HG02642 (cell line): ENCODE measurements at regions not wholly inside any gene's neighbourhood (a gene's known extent, or its start where the extent isn't known, plus 50 kb on each side); places are given as distances from the start of the nearest gene placed in this dataset.
"Not testable (repeated sequence)": the region's sequence is repeated elsewhere in the genome, so short reads cannot be mapped to it uniquely, and the experiment has no call there.

Experiments
- ATAC-seq: cut with Tn5 transposase; IDR thresholded peaks from one replicate; pipeline ENCODE4 v1.9.1; 2021; ENCODE audit warnings: mild to moderate bottlenecking; ENCODE audit not compliant: unreplicated experiment, poor library complexity

DNA sequence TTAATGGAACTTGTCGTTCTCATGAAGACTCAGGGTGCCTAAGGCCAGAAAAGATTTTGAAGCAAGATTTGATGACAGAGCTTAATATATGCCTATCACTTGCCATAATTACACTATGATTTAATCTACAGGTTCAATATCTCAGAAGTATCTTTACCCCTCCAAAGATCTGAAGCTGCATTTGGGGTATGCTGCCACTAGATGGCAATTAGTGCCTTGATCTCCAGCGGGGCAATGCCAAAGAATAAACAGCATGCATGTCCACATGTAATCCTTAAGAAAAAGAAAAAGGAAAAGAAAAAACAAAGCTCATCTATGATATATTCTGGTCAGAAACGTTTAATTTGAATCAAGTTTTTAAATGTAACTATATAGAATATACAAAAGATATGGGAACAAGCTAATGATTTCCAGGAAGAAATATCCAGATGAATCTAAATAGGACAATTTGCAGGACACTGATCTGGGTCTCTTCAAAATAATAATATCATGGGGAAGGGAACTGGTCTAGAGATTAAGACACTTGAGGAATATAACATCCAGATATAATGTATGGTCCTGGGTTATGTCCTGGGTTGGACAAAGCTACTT lies 55.0 kb upstream of the SOX14 start:
- ATAC-seq: no peak

DNA sequence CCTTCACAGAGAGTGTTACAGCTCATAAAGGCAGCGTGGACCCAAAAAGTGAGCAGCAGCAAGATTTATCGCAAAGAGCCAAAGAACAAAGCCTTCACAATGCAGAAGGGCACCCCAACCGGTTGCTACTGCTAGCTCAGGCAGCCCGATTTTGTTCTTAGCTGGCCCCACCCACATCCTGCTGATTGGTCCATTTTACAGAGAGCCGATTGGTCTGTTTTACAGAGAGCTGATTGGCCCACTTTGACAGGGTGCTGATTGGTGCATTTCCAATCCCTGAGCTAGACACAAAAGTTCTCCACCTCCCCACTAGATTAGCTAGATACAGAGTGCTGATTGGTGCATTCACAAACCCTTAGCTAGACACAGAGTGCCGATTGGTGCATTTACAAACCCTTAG lies 50.1 kb upstream of the SOX14 start:
- ATAC-seq: not testable (repeated sequence)
